ENCODE measurements at regions not wholly inside any gene's neighbourhood (a gene's known extent, or its start where the extent isn't known, plus 50 kb on each side); places are given as distances from the start of the nearest gene placed in this dataset.

- intact Hi-C loops (cut with DNase I; ENCODE audit: low total_unique reads), result no loop called here
- H3K36me3 ChIP-seq, result no peaks in the 10 kb centered on the region
- H3K27ac ChIP-seq, result no peak overlapping the region
- TF ChIP-seq CTCF (IDR thresholded peaks at IDR 0.05) (no peak), POLR2A (IDR thresholded peaks at IDR 0.05) (no peak)
- no peak for DNase-seq
- no peaks in the 10 kb centered on the region for H3K4me1 ChIP-seq
- no peaks in the 10 kb centered on the region for H3K9me3 ChIP-seq
- no peaks in the 10 kb centered on the region for H3K27me3 ChIP-seq
- no peak overlapping the region for H3K4me3 ChIP-seq
These were observed 121.5 kb upstream of the PRSS58 start for GRCh38 chr7:142379201-142379885.

- Histone ChIP-seq H3K4me3 (no peak overlapping the region), H3K4me1 (no peaks in the 10 kb centered on the region), H3K36me3 (no peaks in the 10 kb centered on the region), H3K27ac (no peak overlapping the region), H3K27me3 (no peaks in the 10 kb centered on the region), H3K9me3 (no peaks in the 10 kb centered on the region)
- intact Hi-C loops (cut with DNase I; ENCODE audit: low total_unique reads), result no loop called here
- no peak for DNase-seq
- TF ChIP-seq POLR2A (IDR thresholded peaks at IDR 0.05), result no peak
- TF ChIP-seq CTCF (IDR thresholded peaks at IDR 0.05), result no peak
These were observed 119.7 kb upstream of the PRSS58 start for GRCh38 chr7:142377567-142377966.

GRCh38 chr7:142376356-142376997 lies 118.6 kb upstream of the PRSS58 start:
- TF ChIP-seq CTCF (IDR thresholded peaks at IDR 0.05) (no peak), POLR2A (IDR thresholded peaks at IDR 0.05) (no peak)
- Histone ChIP-seq H3K36me3 (no peaks in the 10 kb centered on the region), H3K9me3 (no peaks in the 10 kb centered on the region), H3K27me3 (no peaks in the 10 kb centered on the region), H3K4me1 (no peaks in the 10 kb centered on the region), H3K27ac (no peak overlapping the region), H3K4me3 (no peak overlapping the region)
- intact Hi-C loops (cut with DNase I; ENCODE audit: low total_unique reads), result no loop called here
- DNase-seq, result no peak

- intact Hi-C loops (cut with DNase I; ENCODE audit: low total_unique reads), result no loop called here
These were observed 118.0 kb upstream of the PRSS58 start for GRCh38 chr7:142375710-142376313.

More at GRCh38 chr7:142375710-142376313, 118.0 kb upstream of the PRSS58 start:
- no peaks in the 10 kb centered on the region for H3K9me3 ChIP-seq
- H3K27me3 ChIP-seq, result no peaks in the 10 kb centered on the region
- no peak overlapping the region for H3K4me3 ChIP-seq
- H3K36me3 ChIP-seq, result no peaks in the 10 kb centered on the region
- no peaks in the 10 kb centered on the region for H3K4me1 ChIP-seq
- TF ChIP-seq CTCF (IDR thresholded peaks at IDR 0.05), result no peak
- TF ChIP-seq POLR2A (IDR thresholded peaks at IDR 0.05), result no peak
- no peak overlapping the region for H3K27ac ChIP-seq
- DNase-seq, result no peak
